Fibroblast of lung (primary cell): ENCODE measurements at regions not wholly inside any gene's neighbourhood (a gene's known extent, or its start where the extent isn't known, plus 50 kb on each side); places are given as distances from the start of the nearest gene placed in this dataset.

ENCODE experiments used
- DNase-seq, 2 donors: peaks; one replicate each; pipeline versions ENCODE4 v3.0.0 to v3.0.0-alpha.2; 2010; ENCODE audit warnings: low read depth in 2 of 2
- H2AFZ ChIP-seq: 2 replicates; pipeline ENCODE4 v1.5.1; 2012; ENCODE audit warnings: low read length, control low read depth, inconsistent platforms
- H3K27ac ChIP-seq: 2 replicates; pipeline ENCODE4 v1.5.1; 2011; ENCODE audit warnings: low read length, control low read depth; ENCODE audit not compliant: insufficient read depth
- H3K27me3 ChIP-seq: 2 replicates; pipeline ENCODE4 v1.5.1; 2011; ENCODE audit warnings: mild to moderate bottlenecking, low read length; ENCODE audit not compliant: control insufficient read depth, insufficient read depth
- H3K36me3 ChIP-seq: 2 replicates; pipeline ENCODE4 v1.5.1; 2011; ENCODE audit warnings: low read length; ENCODE audit not compliant: control insufficient read depth, insufficient read depth
- H3K4me1 ChIP-seq: 2 replicates; pipeline ENCODE4 v1.5.1; 2011; ENCODE audit warnings: low read length; ENCODE audit not compliant: control insufficient read depth, insufficient read depth; ENCODE audit errors: extremely low read depth
- H3K4me2 ChIP-seq: 2 replicates; pipeline ENCODE4 v1.5.1; 2011; ENCODE audit warnings: low read length, control low read depth; ENCODE audit not compliant: insufficient read depth; ENCODE audit errors: extremely low read depth
- H3K4me3 ChIP-seq, 4 experiments: fragments of 200-600 bp in 1 of 4; sonication (generic) in 1 of 4; replicated peaks in 1 of 4; 2 replicates each; pipeline ENCODE4 v1.5.1; 2011 to 2016; ENCODE audit warnings: low read length in 4 of 4, low read depth in 3 of 4, mild to moderate bottlenecking in 3 of 4, control low read depth in 2 of 4, inconsistent platforms in 1 of 4, mixed read lengths in 1 of 4; ENCODE audit not compliant: insufficient read depth in 1 of 4; ENCODE audit errors: control extremely low read depth in 1 of 4
- H3K79me2 ChIP-seq: 2 replicates; pipeline ENCODE4 v1.5.1; 2012; ENCODE audit warnings: mild to moderate bottlenecking, low read length, inconsistent platforms; ENCODE audit not compliant: control insufficient read depth, insufficient read depth
- H3K9ac ChIP-seq: 2 replicates; pipeline ENCODE4 v1.5.1; 2011; ENCODE audit warnings: mild to moderate bottlenecking, low read length, control low read depth; ENCODE audit not compliant: insufficient read depth
- H3K9me3 ChIP-seq: 2 replicates; pipeline ENCODE4 v1.5.1; 2012; ENCODE audit warnings: low read depth, low read length; ENCODE audit not compliant: control insufficient read depth, insufficient read depth
- H4K20me1 ChIP-seq: 2 replicates; pipeline ENCODE4 v1.5.1; 2011; ENCODE audit warnings: low read length; ENCODE audit not compliant: control insufficient read depth, insufficient read depth; ENCODE audit errors: extremely low read depth
- EZH2 ChIP-seq: IDR thresholded peaks from 2 replicates; pipeline ENCODE4 v1.5.1; 2012; ENCODE audit warnings: low read length, control low read depth, mild to moderate bottlenecking; ENCODE audit errors: missing control alignments
- TF ChIP-seq, protein P1 (sequence below), 2 donors: IDR thresholded peaks in 1 of 2; conservative IDR thresholded peaks in 1 of 2; 1 replicate in 1 of 2; 2 replicates in 1 of 2; pipeline ENCODE4 v1.5.1; 2011 to 2012; ENCODE audit warnings: low read length in 2 of 2, control low read depth in 1 of 2, inconsistent platforms in 1 of 2, low read depth in 1 of 2, mild to moderate bottlenecking in 1 of 2

DNA sequence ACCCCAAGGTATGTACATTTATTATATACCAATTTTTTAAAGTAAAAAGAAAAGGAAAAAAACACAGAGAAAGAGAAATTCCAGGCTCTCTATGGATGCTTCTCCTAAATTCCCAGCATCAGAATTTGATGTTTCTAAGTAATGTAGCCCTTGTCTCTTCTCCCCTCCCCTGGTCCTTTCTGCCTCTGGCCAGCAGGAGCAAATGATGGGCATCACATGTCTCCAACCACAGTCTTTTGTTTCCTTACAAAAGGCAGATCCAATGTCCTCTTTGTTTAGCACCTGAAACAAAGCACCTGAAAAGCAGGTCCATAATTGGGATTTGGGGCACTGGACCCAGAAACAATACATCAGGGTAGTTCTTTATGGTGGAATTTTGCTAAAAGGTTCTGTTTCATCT lies 50.4 kb upstream of the APC start:
- TF ChIP-seq, protein P1, sequence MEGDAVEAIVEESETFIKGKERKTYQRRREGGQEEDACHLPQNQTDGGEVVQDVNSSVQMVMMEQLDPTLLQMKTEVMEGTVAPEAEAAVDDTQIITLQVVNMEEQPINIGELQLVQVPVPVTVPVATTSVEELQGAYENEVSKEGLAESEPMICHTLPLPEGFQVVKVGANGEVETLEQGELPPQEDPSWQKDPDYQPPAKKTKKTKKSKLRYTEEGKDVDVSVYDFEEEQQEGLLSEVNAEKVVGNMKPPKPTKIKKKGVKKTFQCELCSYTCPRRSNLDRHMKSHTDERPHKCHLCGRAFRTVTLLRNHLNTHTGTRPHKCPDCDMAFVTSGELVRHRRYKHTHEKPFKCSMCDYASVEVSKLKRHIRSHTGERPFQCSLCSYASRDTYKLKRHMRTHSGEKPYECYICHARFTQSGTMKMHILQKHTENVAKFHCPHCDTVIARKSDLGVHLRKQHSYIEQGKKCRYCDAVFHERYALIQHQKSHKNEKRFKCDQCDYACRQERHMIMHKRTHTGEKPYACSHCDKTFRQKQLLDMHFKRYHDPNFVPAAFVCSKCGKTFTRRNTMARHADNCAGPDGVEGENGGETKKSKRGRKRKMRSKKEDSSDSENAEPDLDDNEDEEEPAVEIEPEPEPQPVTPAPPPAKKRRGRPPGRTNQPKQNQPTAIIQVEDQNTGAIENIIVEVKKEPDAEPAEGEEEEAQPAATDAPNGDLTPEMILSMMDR (conservative IDR thresholded peaks at IDR 0.05 in 1 of 2, IDR thresholded peaks at IDR 0.05 in 1 of 2; ENCODE audit: low read depth in 1 of 2, low read length in 2 of 2), result no peak
- TF ChIP-seq EZH2, result no peak
- H3K9me3 ChIP-seq, result no peaks in the 10 kb centered on the region
- no peaks in the 10 kb centered on the region for H4K20me1 ChIP-seq
- no peaks in the 10 kb centered on the region for H3K36me3 ChIP-seq
- H2AFZ ChIP-seq, result no peak overlapping the region
- no peak overlapping the region for H3K27ac ChIP-seq
- no peaks in the 10 kb centered on the region for H3K27me3 ChIP-seq
- H3K4me3 ChIP-seq, result no peak overlapping the region
- no peak overlapping the region for H3K9ac ChIP-seq
- peaks cover 14% of the 10 kb centered on the region for H3K4me1 ChIP-seq
- H3K79me2 ChIP-seq, result no peaks in the 10 kb centered on the region
- H3K4me2 ChIP-seq, result no peak overlapping the region
- DNase-seq, result no peak
